Heart left ventricle (tissue), 16 donors: ENCODE measurements at regions not wholly inside any gene's neighbourhood (a gene's known extent, or its start where the extent isn't known, plus 50 kb on each side); places are given as distances from the start of the nearest gene placed in this dataset.
"Not testable (repeated sequence)": the region's sequence is repeated elsewhere in the genome, so short reads cannot be mapped to it uniquely, and the experiment has no call there.

Source experiments
- ATAC-seq, 4 donors: fragments of 200-7000 bp; cut with Tn5 transposase; one replicate each; pipeline ENCODE4 v1.9.1; 2020 to 2022; ENCODE audit warnings: moderate library complexity in 4 of 4, mild to moderate bottlenecking in 3 of 4, moderate number of reproducible peaks in 1 of 4
- DNase-seq, 5 donors: peaks; one replicate each; pipeline ENCODE4 v3.0.0-alpha.2; 2020
- H3K27ac ChIP-seq, 12 donors: fragments of 200-600 bp; sonication (generic) in 4 of 12; one replicate each; pipeline versions ENCODE4 v1.5.0 to v1.8.0; 2016 to 2022; ENCODE audit warnings: mild to moderate bottlenecking in 2 of 12
- H3K27me3 ChIP-seq, 9 donors: fragments of 200-600 bp; sonication (generic) in 2 of 9; one replicate each; pipeline versions ENCODE4 v1.5.1 to v1.8.0; 2016 to 2022; ENCODE audit warnings: mild to moderate bottlenecking in 3 of 9
- H3K36me3 ChIP-seq, 9 donors: fragments of 200-600 bp; sonication (generic) in 2 of 9; one replicate each; pipeline versions ENCODE4 v1.5.0 to v1.8.0; 2018 to 2022; ENCODE audit warnings: mild to moderate bottlenecking in 2 of 9
- H3K4me1 ChIP-seq, 12 donors: fragments of 200-600 bp; sonication (generic) in 4 of 12; one replicate each; pipeline versions ENCODE4 v1.5.0 to v1.8.0; 2016 to 2022; ENCODE audit warnings: mild to moderate bottlenecking in 3 of 12
- H3K4me3 ChIP-seq, 12 donors: fragments of 200-600 bp; sonication (generic) in 4 of 12; one replicate each; pipeline versions ENCODE4 v1.5.0 to v1.8.0; 2017 to 2022; ENCODE audit warnings: mild to moderate bottlenecking in 9 of 12, moderate library complexity in 4 of 12
- H3K9me3 ChIP-seq, 12 donors: fragments of 200-600 bp; sonication (generic) in 4 of 12; one replicate each; pipeline versions ENCODE4 v1.5.0 to v1.8.0; 2016 to 2022; ENCODE audit warnings: mild to moderate bottlenecking in 1 of 12
- CTCF ChIP-seq, 12 donors: fragments of 200-600 bp; sonication (generic) in 4 of 12; IDR thresholded peaks; one replicate each; pipeline versions ENCODE4 v1.5.0 to v1.8.0; 2018 to 2022; ENCODE audit warnings: antibody characterized with exemption in 12 of 12, mild to moderate bottlenecking in 5 of 12
- POLR2A ChIP-seq, 2 donors: fragments of 450-650 bp; IDR thresholded peaks; one replicate each; pipeline ENCODE4 v1.6.1; 2017; ENCODE audit warnings: antibody characterized with exemption in 2 of 2, mild to moderate bottlenecking in 2 of 2, moderate library complexity in 2 of 2
- WGBS, 4 donors: extraction: QIAGEN DNeasy Blood & Tissue Kit in 2 of 4; methylation state at CpG; one replicate each; pipeline versions ENCODE4 v1.1.5 to v1.1.7; 2013 to 2018; 5-methylcytosine and 5-hydroxymethylcytosine counted together
- intact Hi-C, 10 donors: fragments of 100-400 bp; cut with DNase I; formaldehyde crosslinking; loops; one replicate each; pipeline versions ENCODE4 v1.11.1 to v1.14.2; 2022
- donor health status: ischemic (EF 13 %, LVEDD 7.1; RV severe dilation, severe dysfunction).
- donor health status: healthy with polysubstance abuse.
- donor health status: DM: no; HTN: yes; CAD: no.
- donor health status: DM: no; HTN: no; CAD: no.
- donor health status: ischemic (EF 25% LVEDD 6.9; RV normal size, moderate dysfunction).
- donor health status: ischemic (EF 25% LVEDD 5.7; RV mildly dilated, moderate dysfunction).
- donor health status: healthy.
- donor health status: DM: yes; HTN: yes; CAD: no.
- donor health status: ischemic (EF 35%, LVEDD 5.7; RV mildly dilated, moderate dysfunction).
- donor health status: nonischemic (EF 11% LVEDD 7.7; RV severe dilation, severe dysfunction).
- donor health status: DM: yes; HTN: yes; CAD: no.
- donor health status: PGD.
- donor health status: ischemic (EF 29% LVEDD 5.4; RV normal size, mild dysfunction).
- donor health status: nonischemic (EF 23%, LVEDD 6.1; RV moderate dilation, normal function).

- H3K27ac ChIP-seq, result peak overlapping the region in 1 of 12 donors; percentile 34
- 55 to 72% (median 66%) methylated on average over 9 of the region's 9 CpGs for WGBS, 4 donors
- intact Hi-C loops, result no loop called here
- H3K4me3 ChIP-seq, result peak overlapping the region in 1 of 12 donors; percentile 6
- no peaks in the 10 kb centered on the region for H3K36me3 ChIP-seq
- DNase-seq (no peak), ATAC-seq (peak in 2 of 4 donors; percentile 47 to 65)
- H3K9me3 ChIP-seq, result no peaks in the 10 kb centered on the region
- H3K27me3 ChIP-seq, result no peaks in the 10 kb centered on the region
- TF ChIP-seq POLR2A (IDR thresholded peaks at IDR 0.05), result no peak
- no peak for TF ChIP-seq CTCF (IDR thresholded peaks at IDR 0.05)
- peaks cover 0 to 19% (median 7%) of the 10 kb centered on the region in 12 donors for H3K4me1 ChIP-seq
Observed at GRCh38 chr10:45557275-45557905, 115.2 kb downstream of the ZFAND4 start.

DNA sequence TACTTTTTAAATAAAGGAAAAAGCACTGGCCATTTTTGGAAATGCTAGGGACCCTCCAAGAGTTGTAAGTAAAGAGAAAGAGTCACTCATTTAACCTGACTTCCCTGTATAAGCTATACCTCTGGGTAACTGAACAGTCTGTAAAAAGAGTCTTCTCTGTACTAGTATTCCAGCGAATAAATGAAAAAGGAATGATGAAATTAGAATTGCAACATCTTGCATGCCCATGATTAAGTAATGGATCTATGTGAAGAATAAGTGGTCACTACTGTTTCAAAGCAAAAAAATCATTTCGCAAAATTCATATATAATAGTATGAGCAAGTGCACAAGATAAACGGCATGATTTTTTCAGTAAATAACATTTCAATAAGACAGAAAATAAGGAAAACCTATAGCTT lies 116.8 kb downstream of the ZFAND4 start:
- Histone ChIP-seq H3K9me3 (no peaks in the 10 kb centered on the region), H3K27me3 (no peaks in the 10 kb centered on the region)
- intact Hi-C loops, result no loop called here

GRCh38 chr10:45555332-45555731 lies 117.2 kb downstream of the ZFAND4 start:
- ATAC-seq, H3K36me3 ChIP-seq, H3K9me3 ChIP-seq, H3K27me3 ChIP-seq, intact Hi-C loops, H3K27ac ChIP-seq, H3K4me3 ChIP-seq, DNase-seq: not testable (repeated sequence)
- peaks cover 0 to 19% (median 7%) of the 10 kb centered on the region in 12 donors for H3K4me1 ChIP-seq
- 91 to 99% (median 96%) methylated on average over 5 of the region's 5 CpGs for WGBS, 4 donors

More for the DNA sequence above, 116.8 kb downstream of the ZFAND4 start:
- H3K4me1 ChIP-seq, result peaks cover 0 to 19% (median 7%) of the 10 kb centered on the region in 12 donors
- no peaks in the 10 kb centered on the region for H3K36me3 ChIP-seq
- WGBS, 4 donors, result 88 to 95% (median 91%) methylated on average over 3 of the region's 3 CpGs
- no peak overlapping the region for H3K27ac ChIP-seq
- DNase-seq (no peak), ATAC-seq (no peak)
- no peak overlapping the region for H3K4me3 ChIP-seq
- TF ChIP-seq POLR2A (IDR thresholded peaks at IDR 0.05) (no peak), CTCF (IDR thresholded peaks at IDR 0.05) (no peak)

DNA sequence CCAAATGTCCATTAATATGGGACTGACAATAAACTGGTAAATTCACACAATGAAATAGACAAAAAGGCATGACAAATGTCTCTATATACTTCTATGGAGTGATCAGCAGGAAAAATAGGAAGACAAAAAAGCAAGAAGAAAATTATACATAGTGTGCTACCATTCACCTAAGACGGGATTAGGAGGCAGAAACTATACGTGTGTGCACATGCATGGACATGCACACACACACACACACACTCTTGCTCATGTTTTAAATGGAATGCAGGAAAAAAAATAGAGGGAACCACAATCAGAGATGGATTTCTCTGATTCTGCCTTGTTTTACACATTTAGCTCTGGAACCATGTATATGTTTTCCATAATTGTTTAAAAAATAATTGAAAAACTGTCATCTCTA lies 119.0 kb downstream of the ZFAND4 start:
- peaks cover 0 to 18% (median 7%) of the 10 kb centered on the region in 12 donors for H3K4me1 ChIP-seq
- no peak overlapping the region for H3K27ac ChIP-seq
- H3K9me3 ChIP-seq, result no peaks in the 10 kb centered on the region
- DNase-seq (no peak), ATAC-seq (no peak)
- intact Hi-C loops, result no loop called here
- H3K27me3 ChIP-seq, result no peaks in the 10 kb centered on the region
- 91 to 94% (median 94%) methylated on average over 2 of the region's 2 CpGs for WGBS, 4 donors
- H3K36me3 ChIP-seq, result peaks cover 0 to 8% (median 0%) of the 10 kb centered on the region in 9 donors
- no peak overlapping the region for H3K4me3 ChIP-seq
- no peak for TF ChIP-seq POLR2A (IDR thresholded peaks at IDR 0.05)
- no peak for TF ChIP-seq CTCF (IDR thresholded peaks at IDR 0.05)

GRCh38 chr10:45553155-45553554 lies 119.4 kb downstream of the ZFAND4 start:
- TF ChIP-seq POLR2A (IDR thresholded peaks at IDR 0.05) (no peak), CTCF (IDR thresholded peaks at IDR 0.05) (no peak)
- WGBS, 4 donors, result 90 to 98% (median 97%) methylated on average over 1 of the region's 1 CpG
- Histone ChIP-seq H3K9me3 (no peaks in the 10 kb centered on the region), H3K27me3 (no peaks in the 10 kb centered on the region), H3K36me3 (peaks cover 0 to 8% (median 0%) of the 10 kb centered on the region in 9 donors), H3K4me1 (peaks cover 0 to 16% (median 7%) of the 10 kb centered on the region in 12 donors), H3K4me3 (no peak overlapping the region), H3K27ac (no peak overlapping the region)
- DNase-seq (no peak), ATAC-seq (no peak)
- intact Hi-C loops, result no loop called here
